GM23338 (cell line): ENCODE measurements at regions not wholly inside any gene's neighbourhood (a gene's known extent, or its start where the extent isn't known, plus 50 kb on each side); places are given as distances from the start of the nearest gene placed in this dataset.
A peak's percentile ranks its signal among the peaks of the same experiment; 100 is the strongest.

Experiments
- ATAC-seq: fragments of 200-7000 bp; cut with Tn5 transposase; 3 replicates; pipeline ENCODE4 v1.9.1; 2020
- DNase-seq: peaks from one replicate; pipeline ENCODE4 v3.0.0-alpha.2; 2015; ENCODE audit warnings: low spot score
- H2AFZ ChIP-seq: fragments of 200-600 bp; sonication (generic); 2 replicates; pipeline ENCODE4 v1.8.0; 2016; ENCODE audit warnings: antibody characterized with exemption, mild to moderate bottlenecking, moderate library complexity
- H3F3A ChIP-seq: fragments of 200-600 bp; sonication (generic); replicated peaks from 2 replicates; pipeline ENCODE4 v1.8.0; 2017; ENCODE audit warnings: antibody characterized with exemption, mixed run types, low read depth
- H3K27ac ChIP-seq: fragments of 200-600 bp; sonication (generic); 2 replicates; pipeline ENCODE4 v1.6.1; 2016; ENCODE audit warnings: low read depth
- H3K27me3 ChIP-seq: fragments of 200-600 bp; sonication (generic); 2 replicates; pipeline ENCODE4 v1.8.0; 2016; ENCODE audit warnings: mild to moderate bottlenecking, mixed run types, moderate library complexity; ENCODE audit not compliant: insufficient read depth
- H3K36me3 ChIP-seq: fragments of 200-600 bp; sonication (generic); 2 replicates; pipeline ENCODE4 v1.8.0; 2016; ENCODE audit warnings: mild to moderate bottlenecking; ENCODE audit not compliant: insufficient read depth
- H3K4me1 ChIP-seq: fragments of 200-600 bp; sonication (generic); 2 replicates; pipeline ENCODE4 v1.8.0; 2016; ENCODE audit warnings: mild to moderate bottlenecking, moderate library complexity; ENCODE audit not compliant: insufficient read depth
- H3K4me2 ChIP-seq: fragments of 200-600 bp; sonication (generic); 2 replicates; pipeline ENCODE4 v1.7.1; 2017; ENCODE audit warnings: mixed run types
- H3K4me3 ChIP-seq: fragments of 200-600 bp; sonication (generic); 2 replicates; pipeline ENCODE4 v1.6.1; 2016; ENCODE audit warnings: mixed run types
- H3K79me2 ChIP-seq: fragments of 200-600 bp; sonication (generic); replicated peaks from 2 replicates; pipeline ENCODE4 v1.8.0; 2017; ENCODE audit warnings: mild to moderate bottlenecking; ENCODE audit not compliant: insufficient read depth
- H3K9me2 ChIP-seq: fragments of 200-600 bp; sonication (generic); 2 replicates; pipeline ENCODE4 v1.8.0; 2017; ENCODE audit not compliant: insufficient read depth
- H4K20me1 ChIP-seq: fragments of 200-600 bp; sonication (generic); replicated peaks from 2 replicates; pipeline ENCODE4 v1.8.0; 2017; ENCODE audit warnings: mild to moderate bottlenecking; ENCODE audit not compliant: insufficient read depth
- H3K27ac Mint-ChIP-seq: 2 replicates; pipeline ENCODE4 v1.8.0; 2020; ENCODE audit warnings: inconsistent platforms, mild to moderate bottlenecking, moderate library complexity, mixed read lengths
- H3K27me3 Mint-ChIP-seq: 3 replicates; pipeline ENCODE4 v1.8.0; 2022; ENCODE audit warnings: low read depth, mild to moderate bottlenecking, moderate library complexity, mixed read lengths, inconsistent platforms; ENCODE audit not compliant: insufficient read depth, poor library complexity
- H3K36me3 Mint-ChIP-seq: 3 replicates; pipeline ENCODE4 v1.8.0; 2021; ENCODE audit warnings: low read depth, mild to moderate bottlenecking, inconsistent platforms, moderate library complexity, mixed read lengths
- H3K4me1 Mint-ChIP-seq: 3 replicates; pipeline ENCODE4 v1.8.0; 2020; ENCODE audit warnings: mild to moderate bottlenecking, inconsistent platforms, mixed read lengths
- H3K4me3 Mint-ChIP-seq: 3 replicates; pipeline ENCODE4 v1.8.0; 2021; ENCODE audit warnings: moderate library complexity, mild to moderate bottlenecking, inconsistent platforms, mixed read lengths
- H3K9me3 Mint-ChIP-seq: 3 replicates; pipeline ENCODE4 v1.8.0; 2020; ENCODE audit warnings: moderate library complexity, mild to moderate bottlenecking, inconsistent platforms, mixed read lengths
- ETS1 ChIP-seq: IDR thresholded peaks from 2 replicates; pipeline ENCODE4 v1.6.1; 2016; ENCODE audit warnings: antibody characterized with exemption
- EZH2 ChIP-seq: fragments of 200-600 bp; sonication (generic); IDR thresholded peaks from one replicate; pipeline ENCODE4 v1.8.0; 2017; ENCODE audit warnings: antibody characterized with exemption, mild to moderate bottlenecking, low read depth; ENCODE audit not compliant: unreplicated experiment
- EZH2phosphoT487 ChIP-seq: fragments of 200-600 bp; sonication (generic); IDR thresholded peaks from one replicate; pipeline ENCODE4 v1.8.1; 2018; ENCODE audit warnings: antibody characterized with exemption; ENCODE audit not compliant: unreplicated experiment
- NANOG ChIP-seq: IDR thresholded peaks from 2 replicates; pipeline ENCODE4 v1.6.1; 2016; ENCODE audit warnings: antibody characterized with exemption, borderline replicate concordance
- ZNF462 ChIP-seq: fragments of 250-450 bp; sonication (Bioruptor Pico); IDR thresholded peaks from 2 replicates; pipeline ENCODE4 v1.5.0; 2020; ENCODE audit warnings: mild to moderate bottlenecking, moderate library complexity

GRCh38 chr4:102439236-102439614 lies 61.9 kb upstream of the NFKB1 start (continued):
- TF ChIP-seq ZNF462 (CRISPR knock-in tag) (no peak), ETS1 (no peak)

- Mint-ChIP-seq H3K4me1 (peaks cover 17% of the 10 kb centered on the region), H3K27me3 (no peaks in the 10 kb centered on the region), H3K36me3 (no peaks in the 10 kb centered on the region; the same call in 2 of the 3 replicates), H3K4me3 (no peak overlapping the region), H3K9me3 (peaks cover 4% of the 10 kb centered on the region; the same call in 1 of the 3 replicates), H3K27ac (peak overlapping the region; percentile 78)
- ATAC-seq (no peak), DNase-seq (no peak)
- Histone ChIP-seq H3F3A (no peaks in the 10 kb centered on the region), H3K9me2 (no peaks in the 10 kb centered on the region), H3K79me2 (no peaks in the 10 kb centered on the region), H3K4me1 (peaks cover 17% of the 10 kb centered on the region), H3K27ac (no peak overlapping the region), H4K20me1 (no peaks in the 10 kb centered on the region), H3K27me3 (no peaks in the 10 kb centered on the region), H2AFZ (no peak overlapping the region), H3K4me2 (peak overlapping the region; percentile 35; the same call in 1 of the 2 replicates), H3K36me3 (no peaks in the 10 kb centered on the region), H3K4me3 (no peak overlapping the region)
- TF ChIP-seq EZH2 (no peak), EZH2phosphoT487 (no peak), NANOG (no peak)
These were observed 61.3 kb upstream of the NFKB1 start for GRCh38 chr4:102439812-102440211.
